Left lobe of liver (tissue), 2 donors: ENCODE measurements at regions not wholly inside any gene's neighbourhood (a gene's known extent, or its start where the extent isn't known, plus 50 kb on each side); places are given as distances from the start of the nearest gene placed in this dataset.
"Not testable (repeated sequence)": the region's sequence is repeated elsewhere in the genome, so short reads cannot be mapped to it uniquely, and the experiment has no call there.

Experiments used
- ATAC-seq: fragments of 200-7000 bp; cut with Tn5 transposase; one replicate; pipeline ENCODE4 v1.9.1; 2020; ENCODE audit warnings: mild to moderate bottlenecking, moderate library complexity
- DNase-seq: peaks from one replicate; pipeline ENCODE4 v3.0.0-alpha.2; 2020; ENCODE audit warnings: low spot score
- donor health status: DM: no; HTN: no; CAD: no; lungs with moderate emphysema.
- donor health status: DM: no; HTN: yes; CAD: no.

GRCh38 chr5:51802551-51803184, 419.4 kb downstream of the ISL1 start:
- DNase-seq (no peak), ATAC-seq (no peak)

GRCh38 chr5:51806677-51807076, 423.4 kb downstream of the ISL1 start:
- ATAC-seq (no peak), DNase-seq (no peak)

- no peak for DNase-seq
- no peak for ATAC-seq
Measured at GRCh38 chr5:51810592-51810991, 427.3 kb downstream of the ISL1 start.

- DNase-seq (no peak), ATAC-seq (no peak)
Measured at GRCh38 chr5:51811883-51812471, 428.7 kb downstream of the ISL1 start.

GRCh38 chr5:51814817-51815216, 431.6 kb downstream of the ISL1 start:
- ATAC-seq, DNase-seq: not testable (repeated sequence)

- no peak for DNase-seq
- ATAC-seq: no peak
Measured at GRCh38 chr5:51816427-51816826, 433.2 kb downstream of the ISL1 start.

- DNase-seq (no peak), ATAC-seq (no peak)
Measured at GRCh38 chr5:51821697-51822096, 438.4 kb downstream of the ISL1 start.

GRCh38 chr5:51829230-51829629, 446.0 kb downstream of the ISL1 start:
- ATAC-seq: no peak
- DNase-seq: no peak

- no peak for DNase-seq
- no peak for ATAC-seq
Measured at GRCh38 chr5:51829691-51830090, 446.4 kb downstream of the ISL1 start.

- no peak for ATAC-seq
- DNase-seq: no peak
Measured at GRCh38 chr5:51832934-51833470, 449.8 kb downstream of the ISL1 start.

GRCh38 chr5:51838459-51838858, 455.2 kb downstream of the ISL1 start:
- no peak for ATAC-seq

GRCh38 chr5:51843893-51844292, 460.6 kb downstream of the ISL1 start:
- no peak for ATAC-seq
- DNase-seq: no peak

More at GRCh38 chr5:51838459-51838858, 455.2 kb downstream of the ISL1 start:
- DNase-seq: no peak

- ATAC-seq: no peak
- no peak for DNase-seq
Measured at GRCh38 chr5:51846015-51846414, 462.8 kb downstream of the ISL1 start.

GRCh38 chr5:51859624-51860023, 476.4 kb downstream of the ISL1 start:
- ATAC-seq: no peak
- no peak for DNase-seq

GRCh38 chr5:51860532-51861018, 477.3 kb downstream of the ISL1 start:
- ATAC-seq: no peak
- no peak for DNase-seq

GRCh38 chr5:51872144-51872543, 488.9 kb downstream of the ISL1 start:
- ATAC-seq (no peak), DNase-seq (no peak)

- no peak for ATAC-seq
- DNase-seq: no peak
Measured at GRCh38 chr5:51881901-51882300, 498.7 kb downstream of the ISL1 start.

GRCh38 chr5:51882647-51883046, 499.4 kb downstream of the ISL1 start:
- no peak for DNase-seq
- ATAC-seq: no peak

- ATAC-seq (no peak), DNase-seq (no peak)
Measured at GRCh38 chr5:51889703-51890102, 506.5 kb downstream of the ISL1 start.

- DNase-seq: no peak
- no peak for ATAC-seq
Measured at GRCh38 chr5:51890435-51891116, 507.3 kb downstream of the ISL1 start.

- ATAC-seq (no peak), DNase-seq (no peak)
Measured at GRCh38 chr5:51892680-51893079, 509.4 kb downstream of the ISL1 start.

- ATAC-seq (no peak), DNase-seq (no peak)
Measured at GRCh38 chr5:51895834-51896233, 512.6 kb downstream of the ISL1 start.
